H1 (cell line): ENCODE measurements at regions not wholly inside any gene's neighbourhood (a gene's known extent, or its start where the extent isn't known, plus 50 kb on each side); places are given as distances from the start of the nearest gene placed in this dataset.

Experiments
- CTCF ChIA-PET: fragments of 300-600 bp; sonication (Branson Sonifier 250); formaldehyde crosslinking; loops from one replicate; lab custom pipeline; 2021; ENCODE audit not compliant: partially characterized antibody; lab: Charles Lee
- POLR2A ChIA-PET: fragments of 300-600 bp; sonication (Branson Sonifier 250); formaldehyde crosslinking; loops from one replicate; lab custom pipeline; 2021; ENCODE audit warnings: inconsistent platforms; ENCODE audit not compliant: partially characterized antibody; lab: Charles Lee
- DNase-seq, 2 experiments: peaks; one replicate each; pipeline versions ENCODE4 v3.0.0 to v3.0.0-alpha.2; 2010 to 2022; ENCODE audit warnings: low spot score in 2 of 2, low read depth in 1 of 2, mixed read lengths in 1 of 2
- FAIRE-seq: peaks from 2 replicates; lab custom pipeline; 2011; peaks lifted over from hg19 to GRCh38; lab: Jason Lieb, UNC
- H2AFZ ChIP-seq: 2 replicates; pipeline ENCODE4 v1.8.1; 2012; ENCODE audit warnings: low read length, inconsistent platforms
- H2AK5ac ChIP-seq: 2 replicates; pipeline ENCODE4 v1.6.1; 2013; ENCODE audit warnings: low read depth, low read length
- H2BK120ac ChIP-seq: replicated peaks from 2 replicates; pipeline ENCODE3; 2013; ENCODE audit warnings: low read depth, low read length, inconsistent platforms
- H2BK12ac ChIP-seq: 2 replicates; pipeline ENCODE4 v1.6.1; 2013; ENCODE audit warnings: low read depth, low read length
- H2BK15ac ChIP-seq: 2 replicates; pipeline ENCODE4 v1.6.1; 2013; ENCODE audit warnings: low read length
- H2BK20ac ChIP-seq: 2 replicates; pipeline ENCODE4 v1.6.1; 2013; ENCODE audit warnings: low read length
- H2BK5ac ChIP-seq: 2 replicates; pipeline ENCODE4 v1.6.1; 2013; ENCODE audit warnings: low read depth, low read length
- H3K14ac ChIP-seq: 2 replicates; pipeline ENCODE4 v1.6.1; 2013; ENCODE audit warnings: inconsistent platforms; ENCODE audit not compliant: insufficient read length
- H3K18ac ChIP-seq: 2 replicates; pipeline ENCODE4 v1.6.1; 2013; ENCODE audit warnings: low read length; ENCODE audit errors: extremely low read depth
- H3K23ac ChIP-seq: 2 replicates; pipeline ENCODE4 v1.6.1; 2013; ENCODE audit warnings: inconsistent platforms; ENCODE audit not compliant: insufficient read length
- H3K23me2 ChIP-seq: 2 replicates; pipeline ENCODE4 v1.6.1; 2013; ENCODE audit warnings: low read depth, low read length
- H3K27ac ChIP-seq: 2 replicates; pipeline ENCODE4 v1.6.1; 2011; ENCODE audit warnings: low read depth, low read length, inconsistent platforms
- H3K27me3 ChIP-seq, 4 experiments: replicated peaks in 1 of 4; 1 replicate in 1 of 4; 2 replicates in 3 of 4; pipeline versions ENCODE4 v1.6.1 to v1.8.1; 2011 to 2013; ENCODE audit warnings: low read length in 3 of 4, mild to moderate bottlenecking in 3 of 4, inconsistent platforms in 2 of 4, mixed read lengths in 2 of 4, moderate library complexity in 1 of 4; ENCODE audit not compliant: control insufficient read depth in 3 of 4, insufficient read depth in 3 of 4; ENCODE audit errors: extremely low read depth in 1 of 4
- H3K36me3 ChIP-seq, 4 experiments: 2 replicates each; pipeline versions ENCODE4 v1.6.1 to v1.8.1; 2011 to 2013; ENCODE audit warnings: mild to moderate bottlenecking in 4 of 4, low read length in 3 of 4, moderate library complexity in 2 of 4, control low read depth in 1 of 4, inconsistent platforms in 1 of 4; ENCODE audit not compliant: insufficient read depth in 4 of 4, control insufficient read depth in 2 of 4
- H3K4ac ChIP-seq: replicated peaks from 2 replicates; pipeline ENCODE3; 2013; ENCODE audit warnings: low read length, low read depth, mixed read lengths, inconsistent platforms; ENCODE audit not compliant: insufficient read length
- H3K4me1 ChIP-seq, 4 experiments: replicated peaks in 1 of 4; 1 replicate in 1 of 4; 2 replicates in 3 of 4; pipeline versions ENCODE4 v1.6.1 to v1.8.1; 2011 to 2013; ENCODE audit warnings: low read length in 3 of 4, inconsistent platforms in 2 of 4, mixed read lengths in 1 of 4; ENCODE audit not compliant: insufficient read depth in 4 of 4, control insufficient read depth in 3 of 4
- H3K4me2 ChIP-seq, 2 experiments: 2 replicates each; pipeline versions ENCODE4 v1.6.1 to v1.8.1; 2011 to 2013; ENCODE audit warnings: low read depth in 2 of 2, low read length in 2 of 2, control low read depth in 1 of 2, inconsistent platforms in 1 of 2, mild to moderate bottlenecking in 1 of 2; ENCODE audit not compliant: insufficient read depth in 1 of 2
- H3K4me3 ChIP-seq, 4 experiments: fragments of 200-600, 300-600 bp in 1 of 4; sonication (generic), shearing (Covaris generic), sonication (Bioruptor Twin) in 1 of 4; 2 replicates each; pipeline versions ENCODE4 v1.5.1 to v1.8.1; 2011 to 2016; ENCODE audit warnings: low read length in 4 of 4, low read depth in 3 of 4, control low read depth in 2 of 4, inconsistent platforms in 2 of 4, mild to moderate bottlenecking in 2 of 4, mixed read lengths in 1 of 4, moderate library complexity in 1 of 4; ENCODE audit not compliant: insufficient read depth in 2 of 4; ENCODE audit errors: extremely low read depth in 1 of 4
- H3K56ac ChIP-seq: replicated peaks from 2 replicates; pipeline ENCODE3; 2013; ENCODE audit warnings: low read depth, mild to moderate bottlenecking, mixed read lengths, low read length, inconsistent platforms; ENCODE audit not compliant: insufficient read length
- H3K79me1 ChIP-seq: 2 replicates; pipeline ENCODE4 v1.6.1; 2013; ENCODE audit warnings: low read depth, low read length, control low read depth
- H3K79me2 ChIP-seq, 2 experiments: 2 replicates each; pipeline versions ENCODE4 v1.6.1 to v1.8.1; 2012 to 2013; ENCODE audit warnings: low read length in 2 of 2, mild to moderate bottlenecking in 2 of 2, inconsistent platforms in 1 of 2; ENCODE audit not compliant: insufficient read depth in 2 of 2, control insufficient read depth in 1 of 2
- H3K9ac ChIP-seq, 4 experiments: replicated peaks in 1 of 4; 1 replicate in 1 of 4; 2 replicates in 3 of 4; pipeline versions ENCODE4 v1.6.1 to v1.8.1; 2011 to 2013; ENCODE audit warnings: low read depth in 3 of 4, low read length in 3 of 4, control low read depth in 2 of 4, mild to moderate bottlenecking in 2 of 4, moderate library complexity in 2 of 4, inconsistent platforms in 1 of 4; ENCODE audit errors: extremely low read depth in 1 of 4
- H3K9me3 ChIP-seq, 2 experiments: 2 replicates each; pipeline versions ENCODE4 v1.6.1 to v1.8.1; 2012 to 2013; ENCODE audit warnings: mild to moderate bottlenecking in 2 of 2, moderate library complexity in 2 of 2, control low read depth in 1 of 2, inconsistent platforms in 1 of 2, low read depth in 1 of 2, low read length in 1 of 2, mixed read lengths in 1 of 2; ENCODE audit not compliant: insufficient read depth in 2 of 2
- H4K20me1 ChIP-seq, 2 experiments: replicated peaks in 1 of 2; 2 replicates each; pipeline versions ENCODE3 to v1.8.1; 2011 to 2013; ENCODE audit warnings: inconsistent platforms in 2 of 2, low read length in 2 of 2, mild to moderate bottlenecking in 1 of 2; ENCODE audit not compliant: insufficient read depth in 2 of 2, control insufficient read depth in 1 of 2
- H4K5ac ChIP-seq: 2 replicates; pipeline ENCODE4 v1.6.1; 2013; ENCODE audit warnings: low read length, low read depth, mixed read lengths, inconsistent platforms; ENCODE audit not compliant: insufficient read length
- H4K8ac ChIP-seq: 2 replicates; pipeline ENCODE4 v1.8.0; 2013; ENCODE audit warnings: mild to moderate bottlenecking, moderate library complexity, low read length, inconsistent platforms; ENCODE audit not compliant: insufficient read depth; ENCODE audit errors: extremely low read depth
- H4K91ac ChIP-seq: replicated peaks from 2 replicates; pipeline ENCODE3; 2013; ENCODE audit warnings: low read length, mixed read lengths, inconsistent platforms; ENCODE audit not compliant: insufficient read length
- CHD2 ChIP-seq: IDR thresholded peaks from 2 replicates; pipeline ENCODE4 v1.6.1; 2012; ENCODE audit warnings: low read length, improper control_type of control experiment
- CREB1 ChIP-seq: IDR thresholded peaks from 2 replicates; pipeline ENCODE4 v1.6.1; 2012; ENCODE audit warnings: inconsistent platforms
- GTF2F1 ChIP-seq: IDR thresholded peaks from 2 replicates; pipeline ENCODE4 v1.6.1; 2012; ENCODE audit warnings: low read depth, low read length, improper control_type of control experiment, borderline replicate concordance
- NANOG ChIP-seq: IDR thresholded peaks from 2 replicates; pipeline ENCODE4 v1.6.1; 2011; ENCODE audit warnings: low read length, low read depth, mild to moderate bottlenecking, inconsistent platforms; ENCODE audit not compliant: insufficient read depth, poor library complexity, severe bottlenecking
- POLR2AphosphoS5 ChIP-seq: IDR thresholded peaks from 2 replicates; pipeline ENCODE4 v1.6.1; 2011; ENCODE audit warnings: low read depth, low read length
- SP2 ChIP-seq: IDR thresholded peaks from 2 replicates; pipeline ENCODE4 v1.6.1; 2012; ENCODE audit warnings: mild to moderate bottlenecking, low read length, inconsistent platforms
- YY1 ChIP-seq: IDR thresholded peaks from 2 replicates; pipeline ENCODE4 v1.6.1; 2011; ENCODE audit warnings: low read depth, mild to moderate bottlenecking, low read length
- WGBS, 2 experiments: shearing (Covaris generic) in 1 of 2; methylation state at CpG; one replicate each; pipeline versions ENCODE4 v1.1.6 to v1.1.7; 2013 to 2015; ENCODE audit warnings: low lambda C conversion rate in 2 of 2, mixed read lengths in 2 of 2, inconsistent platforms in 1 of 2, low coverage in 1 of 2, missing lambda C conversion rate in 1 of 2; ENCODE audit not compliant: insufficient replicate concordance in 2 of 2, insufficient coverage in 1 of 2, insufficient read length in 1 of 2; ENCODE audit errors: extremely low coverage in 1 of 2, missing lambda C conversion rate in 1 of 2; 5-methylcytosine and 5-hydroxymethylcytosine counted together

DNA sequence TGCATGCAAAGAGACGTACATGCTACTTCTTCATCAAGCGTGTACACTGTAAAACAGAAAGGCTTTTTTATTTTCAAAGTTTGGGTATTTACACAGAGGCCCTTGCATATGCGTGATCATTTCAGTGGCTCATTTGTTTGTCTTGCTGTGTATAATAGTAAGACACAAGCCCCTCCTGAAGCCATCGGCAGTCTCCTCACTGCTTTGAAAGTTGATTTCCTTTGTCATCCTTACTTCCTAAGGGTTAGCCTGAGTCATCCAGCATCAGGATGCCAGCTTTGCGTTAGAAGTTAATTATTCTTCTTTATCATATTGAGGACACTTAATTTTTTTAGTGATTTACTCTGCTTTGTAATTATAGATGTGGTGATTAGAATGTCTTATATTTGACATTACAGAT is 72.5 kb upstream of the CTBP2 start:
- no peak overlapping the region for H4K91ac ChIP-seq
- POLR2A ChIA-PET, result no interaction called here
- FAIRE-seq, result no peak

More for the DNA sequence above, 72.5 kb upstream of the CTBP2 start:
- Histone ChIP-seq H3K14ac (no peak overlapping the region), H3K27ac (no peak overlapping the region), H3K36me3 (no peaks in the 10 kb centered on the region), H3K4ac (no peak overlapping the region), H3K4me3 (no peak overlapping the region), H2AFZ (no peak overlapping the region), H4K5ac (no peak overlapping the region), H3K23ac (no peak overlapping the region), H3K9me3 (no peaks in the 10 kb centered on the region), H3K27me3 (no peaks in the 10 kb centered on the region), H3K79me2 (no peaks in the 10 kb centered on the region), H2BK15ac (no peak overlapping the region), H3K56ac (no peak overlapping the region), H4K8ac (no peak overlapping the region), H2BK20ac (no peak overlapping the region), H2AK5ac (no peak overlapping the region), H2BK5ac (no peak overlapping the region), H3K4me1 (peaks cover 0 to 3% (median 0%) of the 10 kb centered on the region in 4 experiments; a peak in 3 of 7 replicates), H3K4me2 (no peak overlapping the region), H3K9ac (no peak overlapping the region), H2BK12ac (no peak overlapping the region), H3K79me1 (no peaks in the 10 kb centered on the region), H4K20me1 (no peaks in the 10 kb centered on the region), H3K23me2 (no peaks in the 10 kb centered on the region), H2BK120ac (no peak overlapping the region), H3K18ac (no peak overlapping the region)
- TF ChIP-seq NANOG, result no peak
- TF ChIP-seq YY1, result no peak
- TF ChIP-seq POLR2AphosphoS5, result no peak
- no peak for TF ChIP-seq SP2
- TF ChIP-seq CREB1, result no peak
- no peak for TF ChIP-seq CHD2
- no peak for TF ChIP-seq GTF2F1
- CTCF ChIA-PET, result no interaction called here
- WGBS, 2 experiments, result 85% methylated on average over 5 of the region's 5 CpGs; no CpG with 5 or more reads in 1 of the 2 experiments
- DNase-seq, result no peak
